Kasumi-1 (cell line): ENCODE measurements at regions not wholly inside any gene's neighbourhood (a gene's known extent, or its start where the extent isn't known, plus 50 kb on each side); places are given as distances from the start of the nearest gene placed in this dataset.

Experiments used
- DNase-seq, 2 experiments: peaks; one replicate each; lab custom pipeline; 2025; lab: John Stamatoyannopoulos, UW

DNA sequence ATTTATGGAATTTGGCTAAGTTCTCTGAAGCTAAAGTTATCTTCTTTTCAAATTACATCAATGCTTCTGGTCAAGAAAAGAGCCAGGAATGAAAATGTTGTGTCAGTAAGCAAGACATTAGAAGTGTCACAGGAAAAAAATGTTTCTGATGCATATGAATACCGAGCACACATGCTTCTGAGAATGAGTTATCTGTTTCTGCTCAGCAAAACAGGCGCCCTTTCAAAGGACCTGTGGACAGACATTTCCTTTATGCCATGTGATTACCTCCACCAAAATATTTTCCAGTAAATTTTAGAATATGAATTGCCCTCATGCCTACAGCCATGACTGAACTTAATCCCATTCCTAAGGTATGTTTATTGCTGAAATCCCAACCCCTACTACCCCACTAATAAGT is 55.4 kb upstream of the RNF180 start:
- no peak for DNase-seq

GRCh38 chr5:64108674-64109073 is 57.0 kb upstream of the RNF180 start:
- DNase-seq = no peak

GRCh38 chr5:64100203-64100602 is 65.4 kb upstream of the RNF180 start:
- no peak for DNase-seq

GRCh38 chr5:64096771-64097170 is 68.9 kb upstream of the RNF180 start:
- no peak for DNase-seq

GRCh38 chr5:64077589-64077988 is 88.1 kb upstream of the RNF180 start:
- DNase-seq = no peak

DNA sequence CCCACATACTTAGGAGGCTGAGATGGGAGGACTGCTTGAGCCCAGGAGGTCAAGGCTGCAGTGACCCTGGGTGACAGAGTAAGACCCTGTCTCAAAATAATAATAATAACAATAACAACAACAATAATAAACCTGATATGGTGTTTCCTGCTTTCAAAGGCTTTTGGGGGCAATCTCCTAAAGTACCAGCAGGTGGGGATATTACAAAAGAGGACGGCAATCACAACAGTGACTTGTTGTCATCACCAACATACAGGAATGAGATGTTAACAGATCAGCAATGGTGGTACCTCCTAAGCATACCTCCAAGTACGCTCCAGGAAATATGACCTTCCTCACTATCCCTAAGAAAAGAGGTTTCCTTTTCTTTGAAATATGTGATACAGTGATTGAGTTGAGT is 91.1 kb upstream of the RNF180 start:
- peak; percentile 56 to 58 for DNase-seq

GRCh38 chr5:64069486-64069885 is 96.2 kb upstream of the RNF180 start:
- DNase-seq = no peak

GRCh38 chr5:64050296-64050695 is 88.1 kb upstream of the HTR1A start:
- DNase-seq = no peak

DNA sequence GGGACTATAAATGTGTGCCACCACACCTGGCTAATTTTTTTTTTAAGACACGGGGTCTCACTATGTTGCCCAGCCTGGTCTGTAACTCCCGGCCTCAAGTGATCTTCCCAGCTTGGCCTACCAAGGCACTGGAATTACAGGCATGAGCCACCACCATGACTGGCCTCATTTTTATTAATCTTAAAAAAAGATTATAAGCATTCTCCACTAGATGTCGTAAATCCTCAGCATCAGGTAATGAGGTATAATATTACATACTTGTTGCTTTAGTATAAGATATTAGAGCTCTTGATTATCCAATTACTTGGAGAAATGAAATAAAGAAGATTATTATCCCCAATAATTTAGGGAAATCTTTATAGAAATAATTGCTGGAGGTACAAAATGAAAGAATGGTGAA is 78.2 kb upstream of the HTR1A start:
- DNase-seq = no peak

DNA sequence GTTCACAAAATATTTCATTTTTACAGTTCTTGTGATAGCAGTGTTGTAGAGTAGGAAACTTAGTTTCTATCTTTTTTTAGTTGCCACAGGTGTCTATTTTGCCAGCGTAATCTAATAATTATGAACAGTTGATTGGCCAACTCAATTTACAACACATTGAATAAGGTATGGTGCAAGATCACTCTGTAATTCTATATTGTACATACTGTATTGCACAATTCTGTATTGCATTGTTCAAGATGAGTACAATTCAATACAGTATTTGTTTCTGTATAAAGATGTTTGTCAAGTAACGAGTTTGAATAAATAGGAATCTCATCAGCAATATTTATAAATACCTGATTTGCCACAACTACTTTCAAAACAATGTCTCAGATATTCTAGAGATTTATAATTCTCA is 64.2 kb upstream of the HTR1A start:
- no peak for DNase-seq

DNA sequence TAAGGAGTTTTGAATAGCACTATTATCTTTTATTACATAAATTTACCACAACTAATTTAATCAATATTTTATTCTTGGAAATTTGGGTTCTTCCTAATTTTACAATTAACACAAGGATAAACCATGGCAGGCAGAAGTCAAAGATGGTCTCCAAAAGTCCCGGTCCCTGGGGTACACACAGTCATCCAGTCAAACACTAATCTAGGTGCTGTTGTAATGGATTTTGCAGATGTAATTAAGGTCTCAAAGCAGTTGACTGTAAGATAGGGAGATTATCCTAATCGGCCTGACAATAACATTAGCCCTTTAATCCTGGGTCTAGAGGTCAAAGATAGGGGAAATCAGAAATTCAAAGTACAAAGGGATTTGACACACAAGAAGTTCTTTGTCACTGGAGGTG is 57.5 kb upstream of the HTR1A start:
- no peak for DNase-seq

DNA sequence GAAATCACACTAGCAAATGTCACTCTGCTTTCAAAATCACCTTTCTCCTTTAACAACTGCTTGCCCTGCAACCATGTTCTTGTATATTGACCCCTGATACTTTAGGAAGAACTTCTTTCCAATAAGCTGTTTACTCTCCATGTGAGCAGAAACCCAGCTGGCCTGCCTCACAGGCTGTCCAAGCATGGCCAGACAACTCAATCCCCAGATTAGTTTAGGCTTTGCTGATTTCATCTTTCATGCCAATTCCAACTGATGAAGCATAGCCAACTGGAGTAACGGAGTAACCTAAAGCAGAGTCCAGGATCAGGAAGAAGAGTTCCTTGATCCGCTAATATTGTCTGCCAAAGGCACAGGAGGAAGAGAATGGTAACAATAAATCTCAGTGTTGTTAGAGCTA is 56.7 kb upstream of the HTR1A start:
- no peak for DNase-seq

DNA sequence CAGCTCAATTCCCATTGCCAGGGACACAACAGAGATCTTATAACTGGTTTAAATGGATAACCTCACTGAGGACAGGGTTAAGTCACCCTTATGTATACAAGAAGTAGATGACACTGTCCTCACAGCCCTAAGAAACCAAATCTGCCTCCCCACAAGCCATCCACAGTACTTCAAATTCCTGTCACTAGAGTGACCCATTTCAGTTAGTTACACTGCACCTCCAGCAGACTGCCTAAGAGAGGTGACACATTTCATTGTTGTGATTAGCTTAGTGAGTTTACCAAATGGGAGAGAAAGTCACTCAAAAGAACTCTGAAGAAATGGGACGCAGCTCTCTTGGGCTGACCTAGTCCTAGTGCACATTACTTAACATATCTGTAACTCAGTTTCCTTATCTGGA is 53.6 kb upstream of the HTR1A start:
- no peak for DNase-seq
